Calu3 (cell line): ENCODE measurements at regions not wholly inside any gene's neighbourhood (a gene's known extent, or its start where the extent isn't known, plus 50 kb on each side); places are given as distances from the start of the nearest gene placed in this dataset.

Source experiments
- BruUV-seq: library from RNA; stranded (reverse); fragments of 400-500 nt; replicated peaks from 2 replicates; lab custom pipeline; 2021; lab: Mats Ljungman, UMichigan
- CTCF ChIA-PET: fragments of 300-600 bp; sonication (Branson Sonifier 250); formaldehyde crosslinking; loops from one replicate; lab custom pipeline; 2022; ENCODE audit warnings: antibody characterized with exemption; lab: Charles Lee
- DNase-seq: peaks from one replicate; pipeline ENCODE4 v3.0.0; 2022
- H3K27ac Mint-ChIP-seq: one replicate; pipeline ENCODE4 v1.8.0; 2022; ENCODE audit warnings: mixed read lengths; ENCODE audit not compliant: unreplicated experiment
- H3K27me3 Mint-ChIP-seq: one replicate; pipeline ENCODE4 v1.8.0; 2022; ENCODE audit warnings: mixed read lengths; ENCODE audit not compliant: unreplicated experiment
- H3K36me3 Mint-ChIP-seq: one replicate; pipeline ENCODE4 v1.8.0; 2022; ENCODE audit warnings: mild to moderate bottlenecking, moderate library complexity, mixed read lengths; ENCODE audit not compliant: insufficient read depth, unreplicated experiment
- H3K4me1 Mint-ChIP-seq: one replicate; pipeline ENCODE4 v1.8.0; 2022; ENCODE audit warnings: mild to moderate bottlenecking, low read depth, mixed read lengths; ENCODE audit not compliant: unreplicated experiment
- H3K4me3 Mint-ChIP-seq: one replicate; pipeline ENCODE4 v1.8.0; 2022; ENCODE audit warnings: mild to moderate bottlenecking, low read depth, moderate library complexity, mixed read lengths; ENCODE audit not compliant: unreplicated experiment
- H3K9me3 Mint-ChIP-seq: one replicate; pipeline ENCODE4 v1.8.0; 2022; ENCODE audit warnings: low read depth, mixed read lengths; ENCODE audit not compliant: unreplicated experiment
- CTCF ChIP-seq: fragments of 200-600 bp; IDR thresholded peaks from one replicate; pipeline ENCODE4 v1.8.0; 2022; ENCODE audit warnings: antibody characterized with exemption; ENCODE audit not compliant: unreplicated experiment
- intact Hi-C: fragments of 100-400 bp; cut with micrococcal nuclease; formaldehyde crosslinking; loops from one replicate; pipeline ENCODE4 v1.10.0; 2022; ENCODE audit not compliant: unreplicated experiment

- BruUV-seq, result no TSS peak
- Mint-ChIP-seq H3K4me3 (no peak overlapping the region), H3K9me3 (peaks cover 10% of the 10 kb centered on the region), H3K27me3 (no peaks in the 10 kb centered on the region), H3K36me3 (no peaks in the 10 kb centered on the region), H3K4me1 (peaks cover 10% of the 10 kb centered on the region), H3K27ac (no peak overlapping the region)
- CTCF ChIA-PET, result interaction anchor here (0.6 to 0.7 kb wide), 3 partner anchors 13 to 1160 kb away, joined by 3 to 5 read pairs (median 4); no protein-coding TSS in a partner anchor
- DNase-seq, result no peak
- intact Hi-C loops, result no loop called here
- TF ChIP-seq CTCF, result no peak
These were observed 496.9 kb upstream of the DIPK2B start for GRCh38 chrX:45697591-45697990.

- H3K4me1 Mint-ChIP-seq, result peaks cover 10% of the 10 kb centered on the region
- no TSS peak for BruUV-seq
- TF ChIP-seq CTCF, result no peak
- DNase-seq, result no peak
- intact Hi-C loops, result no loop called here
- CTCF ChIA-PET, result no interaction called here
- H3K27me3 Mint-ChIP-seq, result no peaks in the 10 kb centered on the region
- H3K4me3 Mint-ChIP-seq, result no peak overlapping the region
- no peaks in the 10 kb centered on the region for H3K36me3 Mint-ChIP-seq
- H3K27ac Mint-ChIP-seq, result no peak overlapping the region
- peaks cover 10% of the 10 kb centered on the region for H3K9me3 Mint-ChIP-seq
These were observed 496.1 kb upstream of the DIPK2B start for GRCh38 chrX:45696736-45697135.

- CTCF ChIA-PET, result interaction anchor here (1.3 kb wide), 1 partner anchor 12 kb away, joined by 3 read pairs; no protein-coding TSS in a partner anchor
- no peak for DNase-seq
- Mint-ChIP-seq H3K27ac (no peak overlapping the region), H3K36me3 (no peaks in the 10 kb centered on the region), H3K4me1 (no peaks in the 10 kb centered on the region), H3K9me3 (peaks cover 5% of the 10 kb centered on the region), H3K27me3 (no peaks in the 10 kb centered on the region), H3K4me3 (no peak overlapping the region)
- BruUV-seq, result no TSS peak
- intact Hi-C loops, result no loop called here
- TF ChIP-seq CTCF, result no peak
These were observed 489.3 kb upstream of the DIPK2B start for GRCh38 chrX:45689971-45690370.

GRCh38 chrX:45683914-45684313 is 483.2 kb upstream of the DIPK2B start:
- Mint-ChIP-seq H3K36me3 (no peaks in the 10 kb centered on the region), H3K9me3 (peaks cover 2% of the 10 kb centered on the region), H3K27me3 (no peaks in the 10 kb centered on the region), H3K4me1 (no peaks in the 10 kb centered on the region), H3K27ac (no peak overlapping the region), H3K4me3 (no peak overlapping the region)
- BruUV-seq, result no TSS peak
- no peak for DNase-seq
- CTCF ChIA-PET, result no interaction called here
- no peak for TF ChIP-seq CTCF
- intact Hi-C loops, result no loop called here
